HepG2 (cell line): ENCODE measurements at regions not wholly inside any gene's neighbourhood (a gene's known extent, or its start where the extent isn't known, plus 50 kb on each side); places are given as distances from the start of the nearest gene placed in this dataset.

ENCODE experiments used
- CTCF ChIP-seq: sonication (generic); formaldehyde crosslinking; IDR thresholded peaks from 2 replicates; pipeline ENCODE4 v1.5.0; 2020; ENCODE audit warnings: mild to moderate bottlenecking, missing genetic modification reagents, moderate library complexity
- SIN3B ChIP-seq: fragments of 150-350 bp; IDR thresholded peaks from 2 replicates; pipeline ENCODE4 v1.6.1; 2014; ENCODE audit warnings: low read length

GRCh38 chr12:124478416-124478815 is 89.0 kb downstream of the NCOR2 start:
- TF ChIP-seq CTCF (no peak), SIN3B (no peak)
